ENCODE measurements at regions not wholly inside any gene's neighbourhood (a gene's known extent, or its start where the extent isn't known, plus 50 kb on each side); places are given as distances from the start of the nearest gene placed in this dataset.

DNA sequence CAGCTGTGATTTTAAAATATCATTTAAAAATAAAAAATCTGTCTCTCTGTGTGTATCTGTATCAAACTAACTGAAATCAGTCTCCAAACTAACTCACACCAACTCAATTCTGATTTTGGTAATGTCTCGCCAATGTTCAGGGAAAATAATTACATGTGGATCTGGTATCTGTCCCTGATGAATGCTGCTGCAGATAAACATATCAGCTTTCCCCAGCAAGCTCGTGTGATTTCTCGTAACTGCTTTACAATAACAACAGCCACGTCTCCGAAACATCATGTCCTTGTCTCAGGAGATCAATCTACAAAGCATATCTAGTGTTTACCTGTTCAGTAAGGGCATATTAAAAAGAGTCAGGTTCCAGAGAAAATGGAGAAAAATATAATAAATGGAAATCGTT, 129.0 kb downstream of the IRS2 start:
- TF ChIP-seq, protein P1, sequence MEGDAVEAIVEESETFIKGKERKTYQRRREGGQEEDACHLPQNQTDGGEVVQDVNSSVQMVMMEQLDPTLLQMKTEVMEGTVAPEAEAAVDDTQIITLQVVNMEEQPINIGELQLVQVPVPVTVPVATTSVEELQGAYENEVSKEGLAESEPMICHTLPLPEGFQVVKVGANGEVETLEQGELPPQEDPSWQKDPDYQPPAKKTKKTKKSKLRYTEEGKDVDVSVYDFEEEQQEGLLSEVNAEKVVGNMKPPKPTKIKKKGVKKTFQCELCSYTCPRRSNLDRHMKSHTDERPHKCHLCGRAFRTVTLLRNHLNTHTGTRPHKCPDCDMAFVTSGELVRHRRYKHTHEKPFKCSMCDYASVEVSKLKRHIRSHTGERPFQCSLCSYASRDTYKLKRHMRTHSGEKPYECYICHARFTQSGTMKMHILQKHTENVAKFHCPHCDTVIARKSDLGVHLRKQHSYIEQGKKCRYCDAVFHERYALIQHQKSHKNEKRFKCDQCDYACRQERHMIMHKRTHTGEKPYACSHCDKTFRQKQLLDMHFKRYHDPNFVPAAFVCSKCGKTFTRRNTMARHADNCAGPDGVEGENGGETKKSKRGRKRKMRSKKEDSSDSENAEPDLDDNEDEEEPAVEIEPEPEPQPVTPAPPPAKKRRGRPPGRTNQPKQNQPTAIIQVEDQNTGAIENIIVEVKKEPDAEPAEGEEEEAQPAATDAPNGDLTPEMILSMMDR (conservative IDR thresholded peaks at IDR 0.05), result no peak
- H3K27ac ChIP-seq, result peak overlapping the region; percentile 65

DNA sequence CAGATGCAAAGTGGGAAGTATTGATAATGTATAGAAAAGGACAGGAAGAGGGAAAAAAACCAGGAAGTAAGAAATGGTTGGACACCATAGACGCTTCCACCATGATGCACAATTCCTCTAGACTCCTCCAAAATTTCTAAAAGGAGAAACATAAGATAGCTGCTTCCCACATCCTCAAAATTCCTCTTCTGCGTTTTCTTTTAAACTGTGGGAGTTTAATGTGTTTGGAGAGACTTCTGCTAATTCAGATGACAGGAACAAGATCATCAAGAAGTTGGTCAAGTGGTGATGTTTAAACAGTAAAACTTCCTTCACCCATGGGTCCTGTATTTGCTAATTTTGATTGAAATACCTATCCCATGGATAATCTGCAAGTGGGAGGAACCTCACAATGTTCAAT, 130.2 kb downstream of the IRS2 start:
- TF ChIP-seq, protein P1 (conservative IDR thresholded peaks at IDR 0.05), result no peak
- H3K27ac ChIP-seq, result peak overlapping the region; percentile 65

DNA sequence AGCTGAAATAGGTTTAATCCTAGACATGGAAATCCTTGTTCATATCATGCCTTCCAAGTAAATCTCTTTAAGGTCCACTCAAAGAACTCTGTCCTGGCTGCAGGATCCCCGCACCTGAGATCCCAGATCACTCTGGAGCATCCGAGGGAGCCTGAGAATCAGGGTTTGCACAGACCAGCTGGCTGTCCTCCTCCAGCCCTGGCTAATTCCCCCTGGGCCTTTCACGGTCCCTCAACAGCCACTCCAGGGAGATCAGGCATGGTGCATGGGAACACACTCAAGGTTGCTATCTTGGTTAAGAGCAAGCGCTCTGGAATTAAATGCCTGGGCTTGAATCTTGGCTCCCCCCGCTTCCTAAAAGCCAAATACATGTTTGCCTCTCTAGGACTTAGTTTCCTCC, 130.8 kb downstream of the IRS2 start:
- TF ChIP-seq, protein P1 (conservative IDR thresholded peaks at IDR 0.05), result no peak
- H3K27ac ChIP-seq, result no peak overlapping the region

DNA sequence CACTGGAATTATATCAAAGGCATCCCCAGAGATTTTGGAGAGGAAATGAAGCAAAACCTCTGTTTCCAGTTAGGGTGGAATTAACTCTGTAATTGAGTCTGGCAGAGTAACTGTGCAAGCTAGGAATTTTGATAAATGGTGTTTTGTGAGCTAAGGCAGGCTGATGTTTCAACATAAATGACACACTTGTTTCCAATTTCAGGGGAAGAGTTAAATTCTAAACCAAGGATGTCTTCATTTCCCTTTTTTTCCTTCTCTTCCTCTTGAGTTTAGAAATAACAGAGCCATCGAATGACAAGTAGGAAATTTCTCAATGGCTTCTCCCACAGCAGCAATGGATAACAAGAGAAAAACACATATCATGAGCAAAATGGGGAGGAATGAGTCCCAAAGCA, 131.2 kb downstream of the IRS2 start:
- H3K27ac ChIP-seq, result no peak overlapping the region
- TF ChIP-seq, protein P1 (conservative IDR thresholded peaks at IDR 0.05), result no peak

DNA sequence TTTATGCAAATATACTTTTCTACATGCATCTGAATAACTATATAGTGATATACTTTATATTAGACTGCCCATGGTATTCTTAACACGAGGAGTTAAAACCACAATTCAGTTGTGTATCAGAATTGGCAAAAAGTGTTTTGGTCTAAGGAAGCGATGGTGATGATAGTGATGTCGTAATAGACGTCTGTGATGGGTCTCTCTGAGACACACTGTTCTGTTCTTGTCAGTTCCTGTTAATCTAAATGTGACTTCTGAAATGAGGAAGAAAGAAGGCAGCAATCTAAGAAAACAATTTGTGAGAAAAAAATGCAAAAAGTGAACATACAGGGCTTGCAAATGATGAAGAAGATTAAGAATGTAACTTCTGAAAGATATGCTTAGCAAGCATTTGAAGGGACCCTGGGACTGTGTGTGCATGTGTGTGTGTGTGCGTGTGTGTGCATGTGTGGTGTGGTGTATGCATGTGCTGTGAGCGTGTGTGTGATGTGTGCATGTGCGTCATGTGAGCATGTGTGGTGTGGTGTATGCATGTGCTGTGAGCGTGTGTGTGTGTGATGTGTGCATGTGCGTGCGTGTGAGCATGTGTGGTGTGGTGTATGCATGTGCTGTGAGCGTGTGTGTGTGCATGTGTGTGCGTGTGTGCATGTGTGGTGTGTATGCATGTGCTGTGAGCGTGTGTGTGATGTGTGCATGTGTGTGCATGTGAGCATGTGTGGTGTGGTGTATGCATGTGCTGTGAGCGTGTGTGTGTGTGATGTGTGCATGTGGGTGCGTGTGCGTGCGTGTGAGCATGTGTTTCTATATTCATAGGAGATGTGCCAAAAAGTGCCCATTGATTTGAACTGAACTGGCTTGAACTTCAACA, 131.8 kb downstream of the IRS2 start:
- TF ChIP-seq, protein P1 (conservative IDR thresholded peaks at IDR 0.05), result no peak
- H3K27ac ChIP-seq, result no peak overlapping the region

DNA sequence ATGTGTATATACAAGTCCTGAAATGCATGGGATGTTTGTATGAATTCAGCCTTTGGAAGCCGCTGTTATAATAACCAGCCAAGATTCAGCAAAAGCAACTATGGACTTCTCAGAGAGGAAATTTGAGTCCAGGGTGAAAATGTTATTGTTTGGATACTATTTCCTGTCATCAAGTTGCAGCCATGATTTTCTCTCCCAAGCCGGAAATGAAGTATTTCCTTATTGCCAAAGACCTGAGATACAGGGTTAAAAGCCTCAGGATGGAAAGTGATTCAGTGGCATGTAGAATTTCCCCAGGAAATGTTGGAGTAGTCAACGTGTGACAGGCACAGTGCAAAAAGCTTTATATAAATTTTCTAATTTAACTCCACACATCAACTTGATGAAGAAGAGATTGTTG, 133.9 kb downstream of the IRS2 start:
- TF ChIP-seq, protein P1 (conservative IDR thresholded peaks at IDR 0.05), result no peak
- H3K27ac ChIP-seq, result no peak overlapping the region

DNA sequence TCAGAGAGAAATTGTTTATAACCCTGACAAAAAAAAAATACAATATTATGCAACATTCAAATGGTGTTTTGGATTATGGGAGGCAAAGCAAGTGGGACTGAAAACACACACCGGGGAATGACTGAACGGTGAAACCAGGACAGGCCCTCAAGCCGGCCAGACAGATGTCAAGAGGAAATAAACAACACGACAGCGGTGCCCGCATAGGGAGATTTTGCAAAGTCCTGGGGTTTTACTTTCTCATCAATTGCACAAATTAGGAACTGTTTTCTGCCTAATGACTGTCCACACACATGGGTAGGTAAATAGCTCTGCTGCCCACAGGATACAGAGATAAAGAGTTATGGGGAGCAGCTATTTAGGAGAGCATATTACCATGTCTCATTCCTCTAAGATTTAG, 134.5 kb downstream of the IRS2 start:
- no peak overlapping the region for H3K27ac ChIP-seq
- TF ChIP-seq, protein P1 (conservative IDR thresholded peaks at IDR 0.05), result no peak
